ENCODE measurements at regions not wholly inside any gene's neighbourhood (a gene's known extent, or its start where the extent isn't known, plus 50 kb on each side); places are given as distances from the start of the nearest gene placed in this dataset.

GRCh38 chr12:18926188-18926587 is 188.3 kb downstream of the CAPZA3 start:
- TF ChIP-seq E2F8 (IDR thresholded peaks at IDR 0.05; ENCODE audit: low read depth, partially characterized antibody): no peak
- TF ChIP-seq, protein P1, sequence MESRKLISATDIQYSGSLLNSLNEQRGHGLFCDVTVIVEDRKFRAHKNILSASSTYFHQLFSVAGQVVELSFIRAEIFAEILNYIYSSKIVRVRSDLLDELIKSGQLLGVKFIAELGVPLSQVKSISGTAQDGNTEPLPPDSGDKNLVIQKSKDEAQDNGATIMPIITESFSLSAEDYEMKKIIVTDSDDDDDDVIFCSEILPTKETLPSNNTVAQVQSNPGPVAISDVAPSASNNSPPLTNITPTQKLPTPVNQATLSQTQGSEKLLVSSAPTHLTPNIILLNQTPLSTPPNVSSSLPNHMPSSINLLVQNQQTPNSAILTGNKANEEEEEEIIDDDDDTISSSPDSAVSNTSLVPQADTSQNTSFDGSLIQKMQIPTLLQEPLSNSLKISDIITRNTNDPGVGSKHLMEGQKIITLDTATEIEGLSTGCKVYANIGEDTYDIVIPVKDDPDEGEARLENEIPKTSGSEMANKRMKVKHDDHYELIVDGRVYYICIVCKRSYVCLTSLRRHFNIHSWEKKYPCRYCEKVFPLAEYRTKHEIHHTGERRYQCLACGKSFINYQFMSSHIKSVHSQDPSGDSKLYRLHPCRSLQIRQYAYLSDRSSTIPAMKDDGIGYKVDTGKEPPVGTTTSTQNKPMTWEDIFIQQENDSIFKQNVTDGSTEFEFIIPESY (IDR thresholded peaks at IDR 0.05): no peak
- no peak for TF ChIP-seq NFIC (IDR thresholded peaks at IDR 0.05; ENCODE audit: low read depth, low read length)
- TF ChIP-seq ATF7 (IDR thresholded peaks at IDR 0.05; ENCODE audit: low read depth): no peak
- TF ChIP-seq, protein P2, sequence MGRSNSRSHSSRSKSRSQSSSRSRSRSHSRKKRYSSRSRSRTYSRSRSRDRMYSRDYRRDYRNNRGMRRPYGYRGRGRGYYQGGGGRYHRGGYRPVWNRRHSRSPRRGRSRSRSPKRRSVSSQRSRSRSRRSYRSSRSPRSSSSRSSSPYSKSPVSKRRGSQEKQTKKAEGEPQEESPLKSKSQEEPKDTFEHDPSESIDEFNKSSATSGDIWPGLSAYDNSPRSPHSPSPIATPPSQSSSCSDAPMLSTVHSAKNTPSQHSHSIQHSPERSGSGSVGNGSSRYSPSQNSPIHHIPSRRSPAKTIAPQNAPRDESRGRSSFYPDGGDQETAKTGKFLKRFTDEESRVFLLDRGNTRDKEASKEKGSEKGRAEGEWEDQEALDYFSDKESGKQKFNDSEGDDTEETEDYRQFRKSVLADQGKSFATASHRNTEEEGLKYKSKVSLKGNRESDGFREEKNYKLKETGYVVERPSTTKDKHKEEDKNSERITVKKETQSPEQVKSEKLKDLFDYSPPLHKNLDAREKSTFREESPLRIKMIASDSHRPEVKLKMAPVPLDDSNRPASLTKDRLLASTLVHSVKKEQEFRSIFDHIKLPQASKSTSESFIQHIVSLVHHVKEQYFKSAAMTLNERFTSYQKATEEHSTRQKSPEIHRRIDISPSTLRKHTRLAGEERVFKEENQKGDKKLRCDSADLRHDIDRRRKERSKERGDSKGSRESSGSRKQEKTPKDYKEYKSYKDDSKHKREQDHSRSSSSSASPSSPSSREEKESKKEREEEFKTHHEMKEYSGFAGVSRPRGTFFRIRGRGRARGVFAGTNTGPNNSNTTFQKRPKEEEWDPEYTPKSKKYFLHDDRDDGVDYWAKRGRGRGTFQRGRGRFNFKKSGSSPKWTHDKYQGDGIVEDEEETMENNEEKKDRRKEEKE (IDR thresholded peaks at IDR 0.05): no peak
- TF ChIP-seq, protein P3, sequence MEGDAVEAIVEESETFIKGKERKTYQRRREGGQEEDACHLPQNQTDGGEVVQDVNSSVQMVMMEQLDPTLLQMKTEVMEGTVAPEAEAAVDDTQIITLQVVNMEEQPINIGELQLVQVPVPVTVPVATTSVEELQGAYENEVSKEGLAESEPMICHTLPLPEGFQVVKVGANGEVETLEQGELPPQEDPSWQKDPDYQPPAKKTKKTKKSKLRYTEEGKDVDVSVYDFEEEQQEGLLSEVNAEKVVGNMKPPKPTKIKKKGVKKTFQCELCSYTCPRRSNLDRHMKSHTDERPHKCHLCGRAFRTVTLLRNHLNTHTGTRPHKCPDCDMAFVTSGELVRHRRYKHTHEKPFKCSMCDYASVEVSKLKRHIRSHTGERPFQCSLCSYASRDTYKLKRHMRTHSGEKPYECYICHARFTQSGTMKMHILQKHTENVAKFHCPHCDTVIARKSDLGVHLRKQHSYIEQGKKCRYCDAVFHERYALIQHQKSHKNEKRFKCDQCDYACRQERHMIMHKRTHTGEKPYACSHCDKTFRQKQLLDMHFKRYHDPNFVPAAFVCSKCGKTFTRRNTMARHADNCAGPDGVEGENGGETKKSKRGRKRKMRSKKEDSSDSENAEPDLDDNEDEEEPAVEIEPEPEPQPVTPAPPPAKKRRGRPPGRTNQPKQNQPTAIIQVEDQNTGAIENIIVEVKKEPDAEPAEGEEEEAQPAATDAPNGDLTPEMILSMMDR (IDR thresholded peaks at IDR 0.05 in 2 of 3, conservative IDR thresholded peaks at IDR 0.05 in 1 of 3; ENCODE audit: control insufficient read depth in 2 of 3, extremely low read depth in 1 of 3, insufficient read depth in 1 of 3, low read depth in 3 of 3, low read length in 3 of 3): no peak
- no peak for TF ChIP-seq STAT1 (conservative IDR thresholded peaks at IDR 0.05)
- no peak for TF ChIP-seq NFYB (IDR thresholded peaks at IDR 0.05; ENCODE audit: insufficient read depth, low read depth, low read length)
- no peak for TF ChIP-seq ZBTB11 (CRISPR knock-in tag; IDR thresholded peaks at IDR 0.05)
- no peak for TF ChIP-seq POLR2A (IDR thresholded peaks at IDR 0.05; ENCODE audit: low read depth, low read length)

All from GM12878 (cell line).